HepG2 (cell line): ENCODE measurements at regions not wholly inside any gene's neighbourhood (a gene's known extent, or its start where the extent isn't known, plus 50 kb on each side); places are given as distances from the start of the nearest gene placed in this dataset.

ENCODE experiments used
- ATM ChIP-seq: fragments of 450-650 bp; IDR thresholded peaks from 2 replicates; pipeline ENCODE4 v1.7.1; 2017; ENCODE audit warnings: mild to moderate bottlenecking, borderline replicate concordance
- CEBPZ ChIP-seq: IDR thresholded peaks from 2 replicates; pipeline ENCODE4 v1.6.1; 2012; ENCODE audit warnings: low read length, improper control_type of control experiment
- ELF4 ChIP-seq: sonication (generic); formaldehyde crosslinking; IDR thresholded peaks from 2 replicates; pipeline ENCODE4 v1.5.0; 2020; ENCODE audit warnings: missing genetic modification reagents, mild to moderate bottlenecking, moderate library complexity, borderline replicate concordance
- HNF4A ChIP-seq: sonication (generic); formaldehyde crosslinking; IDR thresholded peaks from 2 replicates; pipeline ENCODE4 v1.4.0; 2020; ENCODE audit warnings: missing genetic modification reagents
- NR2F1 ChIP-seq, 2 experiments: fragments of 450-650 bp in 1 of 2; formaldehyde crosslinking in 1 of 2; IDR thresholded peaks; 2 replicates each; pipeline versions ENCODE4 v1.5.0 to v1.6.1; 2016 to 2020; ENCODE audit warnings: mild to moderate bottlenecking in 1 of 2, missing compliant biosample characterization in 1 of 2, missing genetic modification reagents in 1 of 2, moderate library complexity in 1 of 2
- PAX8 ChIP-seq: sonication (generic); formaldehyde crosslinking; IDR thresholded peaks from 2 replicates; pipeline ENCODE4 v1.8.0; 2022; ENCODE audit warnings: mild to moderate bottlenecking, missing genetic modification reagents, borderline replicate concordance
- PAXIP1 ChIP-seq: sonication (generic); formaldehyde crosslinking; conservative IDR thresholded peaks from 2 replicates; pipeline ENCODE4 v1.4.0; 2020; ENCODE audit warnings: mild to moderate bottlenecking, missing genetic modification reagents, moderate library complexity
- SALL1 ChIP-seq: sonication (generic); formaldehyde crosslinking; IDR thresholded peaks from 2 replicates; pipeline ENCODE4 v1.8.0; 2022; ENCODE audit warnings: mild to moderate bottlenecking, missing genetic modification reagents
- ZNF17 ChIP-seq: sonication (generic); formaldehyde crosslinking; IDR thresholded peaks from 2 replicates; pipeline ENCODE4 v1.5.0; 2020; ENCODE audit warnings: mild to moderate bottlenecking, missing genetic modification reagents
- ZNF407 ChIP-seq: sonication (generic); formaldehyde crosslinking; IDR thresholded peaks from one replicate; pipeline ENCODE4 v1.5.1; 2020; ENCODE audit warnings: mild to moderate bottlenecking, missing genetic modification reagents; ENCODE audit errors: not compliant biosample characterization
- ZNF441 ChIP-seq: sonication (generic); formaldehyde crosslinking; IDR thresholded peaks from 2 replicates; pipeline ENCODE4 v1.7.0; 2021; ENCODE audit warnings: missing genetic modification reagents, borderline replicate concordance
- ZNF790 ChIP-seq: sonication (generic); formaldehyde crosslinking; IDR thresholded peaks from 2 replicates; pipeline ENCODE4 v1.8.0; 2022; ENCODE audit warnings: missing genetic modification reagents, mild to moderate bottlenecking, borderline replicate concordance

- TF ChIP-seq ZNF407 (CRISPR knock-in tag) (no peak), CEBPZ (no peak), PAX8 (CRISPR knock-in tag) (no peak), ELF4 (CRISPR knock-in tag) (no peak), PAXIP1 (peak; percentile 49), HNF4A (peak; percentile 89), ZNF441 (CRISPR knock-in tag) (no peak), SALL1 (CRISPR knock-in tag) (peak; percentile 39), NR2F1 (CRISPR knock-in tag; IDR thresholded peaks at IDR 0.05) (peak; percentile 45 to 51; a peak in 2 of 4 replicates), ATM (no peak), ZNF790 (CRISPR knock-in tag) (no peak), ZNF17 (CRISPR knock-in tag) (no peak)
Observed at GRCh38 chr3:159818399-159818798, 170.2 kb upstream of the IL12A start (continued).
